K562 (cell line): ENCODE measurements at regions not wholly inside any gene's neighbourhood (a gene's known extent, or its start where the extent isn't known, plus 50 kb on each side); places are given as distances from the start of the nearest gene placed in this dataset.

Experiments
- ETV1 ChIP-seq: fragments of 450-650 bp; conservative IDR thresholded peaks from 2 replicates; pipeline ENCODE4 v1.6.1; 2016; ENCODE audit warnings: missing genetic modification characterization, control low read depth, low read depth, missing compliant biosample characterization
- TEAD4 ChIP-seq, 2 experiments: sonication (generic) in 1 of 2; formaldehyde crosslinking in 1 of 2; IDR thresholded peaks; 2 replicates each; pipeline versions ENCODE4 v1.6.1 to v1.8.0; 2012 to 2022; ENCODE audit warnings: borderline replicate concordance in 1 of 2, inconsistent platforms in 1 of 2, low read length in 1 of 2, mild to moderate bottlenecking in 1 of 2, missing genetic modification reagents in 1 of 2

- TF ChIP-seq ETV1, result no peak
- no peak for TF ChIP-seq TEAD4 (IDR thresholded peaks at IDR 0.05; ENCODE audit: low read length)
- TF ChIP-seq TEAD4 (CRISPR knock-in tag; IDR thresholded peaks at IDR 0.05; ENCODE audit: borderline replicate concordance), result no peak
These were observed 77.5 kb upstream of the NKD1 start for GRCh38 chr16:50470687-50471086.
